ENCODE measurements at regions not wholly inside any gene's neighbourhood (a gene's known extent, or its start where the extent isn't known, plus 50 kb on each side); places are given as distances from the start of the nearest gene placed in this dataset.

DNA sequence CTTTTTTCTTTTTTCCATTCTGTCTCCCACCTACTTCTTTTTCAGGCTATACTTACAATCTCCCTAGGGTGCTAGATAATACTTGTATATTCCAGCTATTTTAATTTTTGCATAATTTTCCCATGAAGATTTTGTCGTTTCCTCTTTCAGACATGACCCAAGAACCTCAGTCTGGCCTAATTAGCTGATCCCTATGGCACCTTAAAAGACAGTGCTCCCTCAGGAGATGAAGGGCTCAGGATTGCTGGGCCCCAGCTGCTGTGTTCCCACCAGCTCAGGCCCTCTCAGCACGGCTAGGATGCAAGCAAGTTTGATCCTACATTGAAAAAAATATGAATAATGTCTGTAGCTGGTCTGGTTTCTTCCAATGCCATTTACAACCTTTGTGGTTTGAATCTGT, 55.0 kb upstream of the RGS5 start:
- H3K4me3 ChIP-seq (ENCODE audit: low read depth, low read length), result no peak overlapping the region
- in situ Hi-C loops (cut with HindIII; ENCODE audit: low sequenced_read_pairs), result no loop called here

GRCh38 chr1:163258181-163258580, 55.5 kb upstream of the RGS5 start:
- TF ChIP-seq CTCF (IDR thresholded peaks at IDR 0.05; ENCODE audit: low read depth, low read length), result no peak
- no peak overlapping the region for H3K4me3 ChIP-seq (ENCODE audit: low read depth, low read length)
- in situ Hi-C loops (cut with HindIII; ENCODE audit: low sequenced_read_pairs), result no loop called here
- peak; percentile 8 for DNase-seq (ENCODE audit: low read depth, low spot score)

More for the DNA sequence above, 55.0 kb upstream of the RGS5 start:
- TF ChIP-seq CTCF (IDR thresholded peaks at IDR 0.05; ENCODE audit: low read depth, low read length), result no peak
- DNase-seq (ENCODE audit: low read depth, low spot score), result no peak

- in situ Hi-C loops (cut with HindIII; ENCODE audit: low sequenced_read_pairs), result no loop called here
- no peak overlapping the region for H3K4me3 ChIP-seq (ENCODE audit: low read depth, low read length)
- TF ChIP-seq CTCF (IDR thresholded peaks at IDR 0.05; ENCODE audit: low read depth, low read length), result no peak
- no peak for DNase-seq (ENCODE audit: low read depth, low spot score)
Measured at GRCh38 chr1:163263818-163264655, 57.7 kb upstream of the NUF2 start.

GRCh38 chr1:163265547-163265946, 56.2 kb upstream of the NUF2 start:
- no peak for TF ChIP-seq CTCF (IDR thresholded peaks at IDR 0.05; ENCODE audit: low read depth, low read length)
- no peak for DNase-seq (ENCODE audit: low read depth, low spot score)
- in situ Hi-C loops (cut with HindIII; ENCODE audit: low sequenced_read_pairs), result no loop called here
- H3K4me3 ChIP-seq (ENCODE audit: low read depth, low read length), result no peak overlapping the region

- H3K4me3 ChIP-seq (ENCODE audit: low read depth, low read length), result no peak overlapping the region
- no peak for DNase-seq (ENCODE audit: low read depth, low spot score)
- TF ChIP-seq CTCF (IDR thresholded peaks at IDR 0.05; ENCODE audit: low read depth, low read length), result no peak
- in situ Hi-C loops (cut with HindIII; ENCODE audit: low sequenced_read_pairs), result no loop called here
Measured at GRCh38 chr1:163267962-163268361, 53.8 kb upstream of the NUF2 start.

DNA sequence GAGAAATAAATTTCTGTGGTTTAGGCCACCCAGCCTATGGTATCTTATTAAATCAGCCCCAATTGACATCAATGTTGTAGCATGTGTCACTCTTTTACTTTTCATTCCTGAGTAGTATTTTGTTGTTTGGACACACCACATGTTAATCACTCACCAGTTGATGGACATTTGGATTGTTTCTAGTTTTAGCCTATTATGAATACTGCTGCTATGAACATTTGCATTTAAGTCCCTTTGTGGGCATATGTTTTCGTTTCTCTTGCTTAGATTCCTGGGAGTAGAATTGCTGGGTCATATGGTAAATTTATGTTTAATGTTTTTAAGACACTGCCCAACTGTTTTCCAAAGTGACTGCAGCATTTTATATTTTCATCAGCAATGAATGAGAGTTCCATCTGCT, 50.2 kb upstream of the NUF2 start:
- no peak for TF ChIP-seq CTCF (IDR thresholded peaks at IDR 0.05; ENCODE audit: low read depth, low read length)
- in situ Hi-C loops (cut with HindIII; ENCODE audit: low sequenced_read_pairs), result no loop called here

More for the DNA sequence above, 50.2 kb upstream of the NUF2 start:
- DNase-seq (ENCODE audit: low read depth, low spot score), result no peak
- no peak overlapping the region for H3K4me3 ChIP-seq (ENCODE audit: low read depth, low read length)

Data from astrocyte of the spinal cord (primary cell).